SK-N-MC (cell line): ENCODE measurements at regions not wholly inside any gene's neighbourhood (a gene's known extent, or its start where the extent isn't known, plus 50 kb on each side); places are given as distances from the start of the nearest gene placed in this dataset.

ENCODE experiments used
- DNase-seq: peaks from one replicate; pipeline ENCODE4 v3.0.0-alpha.2; 2011; ENCODE audit warnings: low read depth, low spot score
- H3K27ac ChIP-seq: fragments of 200-600 bp; sonication (generic); 2 replicates; pipeline ENCODE4 v1.5.1; 2016; ENCODE audit warnings: mixed run types
- H3K36me3 ChIP-seq: fragments of 200-600 bp; sonication (generic); 2 replicates; pipeline ENCODE4 v1.6.1; 2017; ENCODE audit warnings: antibody characterized with exemption, low read length, mixed read lengths; ENCODE audit not compliant: insufficient read depth
- H3K4me3 ChIP-seq: fragments of 200-600 bp; sonication (generic); 2 replicates; pipeline ENCODE4 v1.5.1; 2016
- H3K9ac ChIP-seq: fragments of 200-600 bp; sonication (generic); 2 replicates; pipeline ENCODE4 v1.8.0; 2017; ENCODE audit warnings: mixed run types, mixed read lengths; ENCODE audit not compliant: insufficient read length
- H3K9me3 ChIP-seq: fragments of 200-600 bp; sonication (generic); 2 replicates; pipeline ENCODE4 v1.6.1; 2017; ENCODE audit warnings: low read depth, mild to moderate bottlenecking, antibody characterized with exemption, low read length, moderate library complexity, mixed read lengths
- EZH2 ChIP-seq: fragments of 200-600 bp; sonication (generic); IDR thresholded peaks from one replicate; pipeline ENCODE4 v1.6.1; 2017; ENCODE audit warnings: antibody characterized with exemption
- FOXP2 ChIP-seq: optimal IDR thresholded peaks from 2 replicates; pipeline ENCODE3; 2011; ENCODE audit warnings: mild to moderate bottlenecking, moderate library complexity; ENCODE audit not compliant: insufficient read depth; ENCODE audit errors: extremely low read length, control extremely low read depth
- POLR2AphosphoS5 ChIP-seq: IDR thresholded peaks from 2 replicates; pipeline ENCODE4 v1.6.1; 2012; ENCODE audit warnings: mild to moderate bottlenecking, low read depth, low read length, borderline replicate concordance

DNA sequence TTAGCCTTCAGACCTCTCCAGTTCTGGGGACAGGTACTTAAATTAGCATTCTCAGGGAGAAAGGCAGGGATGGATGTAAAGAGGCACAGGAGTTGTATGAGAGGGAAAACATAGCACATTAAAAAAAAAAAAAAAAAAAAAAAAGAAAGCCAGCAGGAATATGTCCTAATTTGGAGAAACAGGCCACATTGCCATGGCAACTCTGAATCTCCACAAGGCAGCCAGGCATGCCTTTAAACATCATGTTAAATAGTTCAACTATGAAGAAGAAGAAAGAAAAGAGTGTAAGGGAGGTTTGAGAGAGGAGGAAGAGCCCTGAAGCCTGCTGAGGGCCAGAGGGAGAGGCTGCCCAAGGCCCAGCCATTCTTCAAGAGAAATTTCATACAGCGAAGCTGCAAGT is 145.8 kb downstream of the GRIN2B start:
- Histone ChIP-seq H3K9me3 (no peaks in the 10 kb centered on the region), H3K27ac (no peak overlapping the region), H3K9ac (no peak overlapping the region), H3K4me3 (no peak overlapping the region), H3K36me3 (no peaks in the 10 kb centered on the region)
- TF ChIP-seq FOXP2: no peak
- no peak for TF ChIP-seq POLR2AphosphoS5
- no peak for TF ChIP-seq EZH2
- DNase-seq: no peak

DNA sequence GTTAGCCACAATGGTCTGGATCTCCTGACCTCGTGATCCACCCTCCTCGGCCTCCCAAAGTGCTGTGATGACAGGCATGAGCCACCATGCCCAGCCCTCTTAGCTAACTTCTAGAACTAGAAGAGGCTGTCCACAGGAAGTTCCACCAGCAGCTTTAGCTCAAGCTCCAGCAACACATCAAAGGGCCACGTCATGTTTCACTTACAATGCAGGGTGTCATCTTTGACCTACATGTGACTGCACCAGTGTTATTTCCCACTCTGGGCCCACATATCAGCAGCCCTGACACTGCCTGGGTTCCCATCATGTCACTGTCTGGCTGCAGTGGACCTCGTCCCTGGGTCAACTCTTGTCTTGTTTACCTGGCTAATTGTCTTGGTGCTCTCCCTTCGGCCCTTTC is 147.2 kb downstream of the GRIN2B start:
- Histone ChIP-seq H3K4me3 (no peak overlapping the region), H3K9me3 (no peaks in the 10 kb centered on the region), H3K27ac (no peak overlapping the region), H3K36me3 (no peaks in the 10 kb centered on the region), H3K9ac (no peak overlapping the region)
- no peak for DNase-seq
- no peak for TF ChIP-seq POLR2AphosphoS5
- TF ChIP-seq FOXP2: no peak
- no peak for TF ChIP-seq EZH2

GRCh38 chr12:13817131-13817530 is 164.3 kb downstream of the GRIN2B start:
- H3K4me3 ChIP-seq: no peak overlapping the region

GRCh38 chr12:13816394-13816793 is 165.0 kb downstream of the GRIN2B start:
- TF ChIP-seq EZH2 (no peak), FOXP2 (no peak), POLR2AphosphoS5 (no peak)
- Histone ChIP-seq H3K9ac (no peak overlapping the region), H3K27ac (no peak overlapping the region), H3K9me3 (no peaks in the 10 kb centered on the region), H3K4me3 (no peak overlapping the region), H3K36me3 (no peaks in the 10 kb centered on the region)
- no peak for DNase-seq

More at GRCh38 chr12:13817131-13817530, 164.3 kb downstream of the GRIN2B start:
- Histone ChIP-seq H3K36me3 (no peaks in the 10 kb centered on the region), H3K9me3 (no peaks in the 10 kb centered on the region), H3K27ac (no peak overlapping the region), H3K9ac (no peak overlapping the region)
- TF ChIP-seq POLR2AphosphoS5 (no peak), EZH2 (no peak), FOXP2 (no peak)
- DNase-seq: no peak

DNA sequence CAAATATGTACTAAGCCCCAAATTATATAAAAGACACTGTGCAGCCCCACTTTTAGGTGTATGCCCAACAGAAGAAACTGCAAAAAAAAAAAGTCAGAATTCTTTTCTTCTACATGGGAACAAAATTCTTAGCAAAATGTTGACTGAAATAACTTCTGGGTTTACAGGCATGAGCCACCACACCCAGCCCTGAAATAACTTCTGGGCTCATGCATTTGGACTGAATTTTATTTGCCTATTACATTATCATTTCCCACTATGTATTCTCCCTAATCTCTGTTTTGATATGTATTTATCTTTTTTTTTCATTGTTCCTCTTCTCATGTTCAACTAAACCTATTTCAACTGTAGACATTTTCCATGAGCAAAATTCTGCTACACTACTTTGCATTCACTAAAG is 169.2 kb downstream of the GRIN2B start:
- DNase-seq: no peak
- H3K4me3 ChIP-seq: no peak overlapping the region
- TF ChIP-seq FOXP2 (no peak), EZH2 (no peak), POLR2AphosphoS5 (no peak)
- H3K9me3 ChIP-seq: no peaks in the 10 kb centered on the region
- no peak overlapping the region for H3K9ac ChIP-seq
- H3K36me3 ChIP-seq: no peaks in the 10 kb centered on the region
- no peak overlapping the region for H3K27ac ChIP-seq

- Histone ChIP-seq H3K36me3 (no peaks in the 10 kb centered on the region), H3K9ac (no peak overlapping the region), H3K9me3 (no peaks in the 10 kb centered on the region), H3K27ac (no peak overlapping the region), H3K4me3 (no peak overlapping the region)
- TF ChIP-seq EZH2: no peak
- TF ChIP-seq FOXP2: no peak
- no peak for TF ChIP-seq POLR2AphosphoS5
- DNase-seq: no peak
These were observed 170.3 kb downstream of the GRIN2B start for GRCh38 chr12:13811061-13811460.

DNA sequence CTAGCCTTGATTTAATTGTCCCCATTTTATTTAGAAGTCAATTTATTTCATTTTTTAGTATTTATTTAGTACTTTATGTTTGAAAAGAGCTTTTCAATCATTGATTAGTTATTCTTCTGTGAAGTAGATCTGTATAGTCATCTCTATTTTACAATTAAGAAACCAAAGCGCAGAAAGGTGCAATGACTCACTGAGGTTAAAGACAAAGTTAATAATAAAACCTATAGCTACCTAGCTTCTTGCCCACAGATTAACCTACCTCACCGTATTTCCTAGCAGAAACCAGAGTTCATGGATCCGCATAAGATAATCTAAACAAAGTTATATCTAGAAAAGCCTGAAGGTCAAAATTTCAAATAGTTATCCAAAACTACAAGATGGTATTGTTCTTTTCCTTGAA is 176.4 kb downstream of the GRIN2B start:
- no peak overlapping the region for H3K4me3 ChIP-seq
- DNase-seq: no peak
- H3K9me3 ChIP-seq: no peaks in the 10 kb centered on the region
- H3K9ac ChIP-seq: no peak overlapping the region
- H3K36me3 ChIP-seq: no peaks in the 10 kb centered on the region
- TF ChIP-seq EZH2 (no peak), FOXP2 (no peak), POLR2AphosphoS5 (no peak)
- no peak overlapping the region for H3K27ac ChIP-seq

DNA sequence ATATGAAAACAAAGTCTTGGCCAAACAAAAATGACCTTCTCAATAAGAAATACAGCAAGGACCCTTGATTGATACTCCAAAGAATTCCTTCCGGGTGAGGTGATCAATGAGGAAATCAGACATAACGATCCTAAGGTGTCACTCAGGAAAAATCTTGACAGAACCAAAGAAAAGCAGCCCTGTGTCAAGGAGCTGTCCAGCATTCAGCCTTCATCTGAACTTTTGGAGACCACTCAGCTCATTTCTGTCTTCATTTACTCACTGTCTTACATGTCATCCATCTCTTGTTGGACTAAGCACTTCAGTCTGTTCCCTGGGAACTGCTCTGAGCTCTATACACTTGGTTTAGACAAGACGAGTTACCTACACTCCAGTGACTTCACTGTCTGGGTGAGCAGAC is 179.9 kb downstream of the GRIN2B start:
- Histone ChIP-seq H3K9ac (no peak overlapping the region), H3K27ac (no peak overlapping the region), H3K9me3 (no peaks in the 10 kb centered on the region), H3K4me3 (no peak overlapping the region), H3K36me3 (no peaks in the 10 kb centered on the region)
- TF ChIP-seq EZH2 (no peak), POLR2AphosphoS5 (no peak), FOXP2 (no peak)
- no peak for DNase-seq

DNA sequence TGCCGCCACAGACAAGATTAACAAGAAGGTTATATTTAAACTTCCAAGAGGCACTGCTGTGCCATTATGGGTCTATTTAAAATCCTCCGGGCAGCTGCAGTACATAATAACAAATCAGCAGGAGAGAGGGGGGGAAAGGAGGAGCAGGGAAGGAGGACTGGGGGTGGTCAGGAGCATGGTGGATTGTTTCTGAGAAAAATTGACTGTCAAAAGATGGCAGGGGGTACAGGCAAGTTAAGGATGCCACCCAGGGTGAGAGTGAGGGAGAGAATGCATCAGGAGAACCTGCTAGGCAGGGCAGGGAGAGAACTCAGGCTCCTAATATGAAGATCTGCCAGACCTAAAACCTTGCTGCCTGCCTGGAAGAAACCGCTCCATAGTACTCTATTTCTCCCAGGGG is 181.8 kb downstream of the GRIN2B start:
- no peak overlapping the region for H3K4me3 ChIP-seq
- H3K9me3 ChIP-seq: no peaks in the 10 kb centered on the region
- no peak overlapping the region for H3K9ac ChIP-seq
- no peak for TF ChIP-seq FOXP2
- no peak for TF ChIP-seq POLR2AphosphoS5
- no peak for TF ChIP-seq EZH2
- DNase-seq: no peak
- H3K36me3 ChIP-seq: no peaks in the 10 kb centered on the region
- H3K27ac ChIP-seq: no peak overlapping the region

GRCh38 chr12:13798162-13798561 is 183.2 kb downstream of the GRIN2B start:
- Histone ChIP-seq H3K36me3 (no peaks in the 10 kb centered on the region), H3K9me3 (no peaks in the 10 kb centered on the region), H3K9ac (no peak overlapping the region), H3K27ac (no peak overlapping the region), H3K4me3 (no peak overlapping the region)
- TF ChIP-seq EZH2: no peak
- no peak for TF ChIP-seq FOXP2
- no peak for TF ChIP-seq POLR2AphosphoS5
- no peak for DNase-seq
